HG02759 (cell line): ENCODE measurements at regions not wholly inside any gene's neighbourhood (a gene's known extent, or its start where the extent isn't known, plus 50 kb on each side); places are given as distances from the start of the nearest gene placed in this dataset.

Experiments
- ATAC-seq: cut with Tn5 transposase; IDR thresholded peaks from one replicate; pipeline ENCODE4 v1.9.1; 2021; ENCODE audit warnings: mild to moderate bottlenecking, moderate library complexity; ENCODE audit not compliant: unreplicated experiment

DNA sequence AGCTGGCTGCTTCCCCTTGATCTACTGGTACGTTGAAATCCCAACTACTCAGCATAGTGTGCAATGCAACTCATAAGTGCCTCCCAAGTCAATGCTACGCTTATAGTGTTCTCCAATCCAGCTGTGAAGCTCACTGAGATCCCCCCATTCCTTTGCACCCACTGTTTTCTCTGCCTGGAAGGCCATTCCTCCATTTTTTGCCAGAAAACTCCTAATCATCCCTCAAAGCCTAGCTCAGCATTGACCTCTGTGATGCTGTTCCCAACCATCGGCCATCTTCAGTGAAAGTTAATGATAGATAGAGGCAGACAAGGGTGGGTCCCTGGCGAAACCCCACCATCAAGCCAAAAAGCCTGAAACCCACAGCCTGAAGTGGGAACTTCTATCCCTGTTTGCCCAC lies 211.0 kb downstream of the ENC1 start:
- ATAC-seq = no peak

DNA sequence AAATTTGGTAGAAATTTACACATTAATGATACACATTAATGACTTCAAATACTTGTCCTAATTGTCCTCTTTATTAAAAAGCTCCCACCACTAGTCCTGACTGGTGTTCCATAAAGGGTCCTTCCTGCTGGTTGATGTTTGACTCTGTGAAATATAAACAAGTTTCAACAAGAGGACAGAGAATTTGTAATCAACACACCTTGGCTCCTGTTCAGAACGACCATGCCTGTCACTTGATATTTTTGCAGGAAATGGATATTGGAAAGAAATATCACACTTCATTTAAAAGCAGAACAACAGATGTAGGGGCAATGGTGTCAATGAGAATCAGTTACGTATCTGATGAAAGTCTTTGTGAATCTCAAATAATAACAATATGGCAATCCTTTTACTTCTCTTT lies 211.7 kb downstream of the ENC1 start:
- ATAC-seq = no peak

GRCh38 chr5:74428275-74428674 lies 212.3 kb downstream of the ENC1 start:
- ATAC-seq = no peak

GRCh38 chr5:74426506-74426905 lies 214.0 kb downstream of the ENC1 start:
- ATAC-seq = no peak

DNA sequence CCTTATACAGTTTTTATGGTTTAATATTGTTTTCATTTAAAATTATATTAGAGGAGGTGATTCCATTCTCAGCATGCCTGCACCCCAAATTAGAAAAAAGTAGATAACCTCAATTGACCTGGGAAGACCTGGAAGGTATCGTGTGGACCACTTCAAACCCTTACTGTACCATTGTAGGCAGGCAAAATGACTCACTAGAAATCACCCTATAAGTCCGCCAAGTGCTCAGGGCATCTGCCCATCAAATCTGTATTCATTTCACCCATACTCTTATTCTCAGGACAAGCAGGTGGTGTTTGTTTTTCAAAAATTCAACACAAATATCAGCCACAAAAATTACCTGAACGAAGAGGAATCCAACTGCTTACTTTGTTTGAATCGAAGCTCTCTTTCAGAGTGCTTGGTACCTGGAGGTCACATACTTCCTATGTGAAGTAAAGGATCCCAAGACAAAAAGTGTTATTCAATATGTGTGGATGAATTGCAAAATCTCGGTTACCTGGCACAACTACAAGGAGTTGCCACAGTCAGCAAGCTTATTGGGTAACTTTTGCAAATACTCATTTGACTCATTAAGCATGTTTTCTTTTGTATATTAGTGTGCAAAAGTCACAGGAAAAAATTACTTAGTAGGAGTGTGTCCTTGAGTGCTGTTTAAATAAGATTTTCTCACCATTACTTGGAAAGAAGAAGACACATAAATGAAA lies 216.2 kb downstream of the ENC1 start:
- no peak for ATAC-seq

DNA sequence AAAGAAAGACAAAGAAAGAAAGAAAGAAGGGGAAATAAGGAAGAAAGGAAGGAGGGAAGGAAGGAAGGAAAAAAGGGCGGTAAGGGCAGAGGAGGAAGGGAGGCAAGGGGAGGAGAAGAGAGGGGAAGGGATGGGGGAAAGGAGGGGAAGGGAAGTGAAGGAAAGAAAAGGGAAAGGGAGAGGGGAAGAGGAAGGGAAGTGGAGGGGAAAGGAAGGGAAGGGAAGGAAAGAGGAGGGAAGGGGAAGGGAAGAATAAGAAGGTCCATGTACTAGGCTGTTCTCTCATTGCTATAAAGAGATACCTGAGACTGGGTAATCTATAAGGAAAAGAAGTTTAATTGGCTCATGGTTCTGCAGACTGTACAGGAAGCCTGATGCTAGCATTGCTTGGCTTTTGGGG lies 217.1 kb downstream of the ENC1 start:
- ATAC-seq = no peak

DNA sequence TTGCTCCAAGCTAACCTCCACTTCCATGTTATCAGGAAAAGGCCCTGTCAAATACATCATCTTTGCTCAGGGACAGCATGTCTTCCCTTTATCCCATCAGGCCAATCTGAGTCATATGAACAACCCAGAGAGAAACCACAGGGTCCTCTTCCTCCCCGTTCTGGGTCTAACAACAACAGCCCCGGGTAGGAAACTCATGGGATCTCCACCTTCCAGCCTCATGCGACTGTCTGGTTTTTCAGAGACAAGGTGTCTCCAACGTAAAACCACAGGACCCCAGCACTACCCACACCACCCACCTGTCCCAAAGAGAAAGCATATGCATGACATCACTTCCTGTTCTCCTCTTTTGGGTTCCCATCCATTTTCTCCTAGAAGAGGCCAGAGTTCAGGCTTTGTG lies 217.9 kb downstream of the ENC1 start:
- ATAC-seq = no peak

DNA sequence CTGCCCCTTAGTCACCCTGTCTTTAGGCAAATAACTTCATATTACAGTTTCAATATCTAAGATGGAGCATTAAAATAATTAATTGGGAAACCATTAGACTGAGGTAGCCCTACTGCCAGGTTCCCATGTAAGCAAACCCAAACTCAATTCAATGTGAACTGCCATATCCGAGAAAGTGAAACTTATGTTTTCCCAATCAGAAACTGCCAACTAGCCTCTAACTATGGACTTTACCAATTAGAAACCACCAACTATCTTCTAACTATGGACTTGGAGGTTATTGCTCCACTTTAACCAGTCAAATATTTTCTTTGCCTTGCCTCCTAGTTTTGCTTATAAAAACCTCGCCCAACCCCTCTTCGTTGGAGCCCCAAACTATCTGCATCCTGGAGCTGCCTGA lies 218.5 kb downstream of the ENC1 start:
- ATAC-seq = no peak

DNA sequence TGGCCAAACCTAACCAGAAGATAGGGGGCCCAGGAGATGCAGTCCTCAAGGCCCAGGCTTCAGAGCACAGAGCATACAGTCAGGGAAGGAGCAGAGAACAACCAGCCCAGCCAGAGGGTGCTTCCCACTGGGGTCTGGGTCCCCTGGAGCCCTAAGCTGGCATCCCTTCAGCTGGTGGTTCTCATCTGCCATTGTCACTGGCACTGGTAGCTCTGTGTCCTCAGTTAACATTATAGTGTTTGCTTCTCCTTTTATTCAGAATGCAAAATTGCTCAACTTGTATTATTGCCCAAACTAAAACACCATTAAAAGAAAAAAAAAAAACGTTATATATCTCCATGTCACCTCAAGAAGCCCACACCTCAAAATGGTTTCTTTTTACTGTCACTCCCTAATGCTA lies 219.2 kb downstream of the ENC1 start:
- no peak for ATAC-seq

DNA sequence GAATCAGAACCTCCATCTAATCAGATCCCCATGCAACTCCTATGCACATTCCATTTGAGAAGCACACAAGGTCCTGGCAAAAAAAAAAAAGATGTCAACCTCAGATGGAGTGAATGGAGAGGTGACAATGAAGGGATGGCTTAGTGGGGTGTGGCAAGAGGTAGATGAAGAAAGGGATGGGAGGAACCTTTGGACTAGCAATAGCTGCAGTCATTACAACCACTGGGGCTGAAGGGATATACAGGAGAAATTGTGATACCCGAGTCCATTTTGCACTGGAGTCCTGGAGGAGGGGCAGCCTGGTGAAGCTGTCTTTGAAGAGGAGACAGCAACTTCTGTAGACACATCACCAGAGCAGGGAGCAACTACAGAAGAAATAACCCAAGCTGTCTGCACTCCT lies 219.6 kb downstream of the ENC1 start:
- no peak for ATAC-seq

DNA sequence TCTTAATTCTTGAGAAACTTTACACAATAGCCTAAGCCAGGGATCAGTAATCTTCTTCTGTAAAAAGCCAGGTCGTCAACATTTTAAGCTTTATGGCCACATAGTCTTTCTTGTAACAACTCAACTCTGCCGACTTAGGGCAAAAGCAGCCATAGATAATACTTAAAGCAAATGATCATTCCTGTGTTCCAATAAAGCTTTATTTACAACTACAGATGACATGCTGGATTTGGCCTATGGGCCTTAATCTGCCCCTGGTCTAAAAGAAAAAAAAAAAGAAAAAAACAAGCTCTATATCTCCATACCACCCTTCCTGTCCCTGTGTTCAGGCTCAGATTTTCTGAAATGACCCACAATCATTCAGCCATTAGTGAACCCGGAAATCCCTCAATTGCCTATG lies 220.3 kb downstream of the ENC1 start:
- ATAC-seq = no peak

- ATAC-seq = no peak
Measured at GRCh38 chr5:74419468-74419867, 221.1 kb downstream of the ENC1 start.

DNA sequence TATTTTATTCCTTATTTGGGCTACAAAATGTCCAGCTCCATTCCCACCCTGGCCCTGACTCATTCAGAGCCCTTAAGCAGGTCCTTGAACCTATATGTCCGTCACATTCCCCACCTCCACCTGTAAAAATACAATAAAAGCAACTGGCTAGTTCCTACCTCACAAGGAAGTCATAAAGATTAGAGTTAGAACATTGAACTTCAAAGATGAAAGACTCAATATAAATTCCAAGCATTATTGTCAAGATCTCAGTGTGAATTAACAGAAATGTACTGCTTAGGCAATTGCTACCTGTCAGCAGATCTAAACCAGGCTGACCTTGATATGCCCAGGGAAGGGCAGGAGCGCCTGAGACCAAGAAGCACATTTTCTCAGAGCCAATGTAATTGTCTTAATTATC lies 221.8 kb downstream of the ENC1 start:
- no peak for ATAC-seq

- ATAC-seq = no peak
Measured at GRCh38 chr5:74418261-74418660, 222.3 kb downstream of the ENC1 start.

DNA sequence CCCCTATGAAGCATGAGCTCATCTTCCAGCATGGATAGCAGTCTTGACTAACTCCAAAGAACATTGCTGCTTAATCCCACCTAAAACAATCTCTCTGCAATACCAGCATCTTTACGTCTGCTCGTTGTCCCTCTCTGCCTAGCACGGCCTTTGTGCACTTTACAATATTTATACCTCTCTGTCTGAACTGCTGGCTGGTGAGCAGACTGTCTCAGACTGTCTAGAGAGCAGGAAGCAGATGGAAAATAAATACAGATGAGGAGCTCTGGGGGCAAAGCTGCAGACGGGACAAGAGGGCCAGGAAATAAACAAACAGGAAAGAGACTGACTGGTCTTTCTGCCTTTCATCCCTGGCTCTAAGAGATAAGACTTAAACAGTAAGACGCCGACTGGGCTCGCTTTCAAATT lies 224.8 kb downstream of the ENC1 start:
- ATAC-seq = no peak

- ATAC-seq = no peak
Measured at GRCh38 chr5:74414228-74414627, 226.3 kb downstream of the ENC1 start.

DNA sequence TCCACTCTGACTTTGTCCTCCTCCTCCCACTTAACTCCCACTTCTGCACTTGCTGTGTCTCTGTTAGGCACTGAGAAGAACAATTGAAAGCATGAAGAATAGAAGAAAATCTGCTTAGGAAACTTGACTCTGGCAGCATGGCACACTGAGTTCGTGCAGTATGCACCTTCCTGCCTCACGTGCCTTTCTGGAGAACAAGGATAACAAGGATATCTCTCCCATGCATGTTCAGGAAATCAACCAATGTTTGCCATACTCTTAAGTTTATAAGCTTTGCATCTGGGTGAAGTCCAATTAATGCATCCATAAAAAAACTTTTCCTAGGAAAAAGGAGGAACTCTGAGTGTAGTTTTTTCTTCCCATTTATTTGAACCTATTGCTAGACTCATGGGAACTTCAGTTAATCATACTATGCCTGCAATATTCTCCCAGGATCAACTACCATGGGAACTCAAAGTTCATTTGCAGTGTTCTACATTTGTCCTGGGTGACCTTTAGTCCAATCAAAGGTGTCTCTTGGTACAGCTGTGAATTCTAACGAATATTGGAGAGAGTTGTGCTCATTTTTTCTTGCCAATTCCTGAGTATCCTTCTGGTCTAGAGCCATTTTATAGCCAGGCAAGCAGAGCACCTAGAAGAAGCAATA lies 227.0 kb downstream of the ENC1 start:
- no peak for ATAC-seq

DNA sequence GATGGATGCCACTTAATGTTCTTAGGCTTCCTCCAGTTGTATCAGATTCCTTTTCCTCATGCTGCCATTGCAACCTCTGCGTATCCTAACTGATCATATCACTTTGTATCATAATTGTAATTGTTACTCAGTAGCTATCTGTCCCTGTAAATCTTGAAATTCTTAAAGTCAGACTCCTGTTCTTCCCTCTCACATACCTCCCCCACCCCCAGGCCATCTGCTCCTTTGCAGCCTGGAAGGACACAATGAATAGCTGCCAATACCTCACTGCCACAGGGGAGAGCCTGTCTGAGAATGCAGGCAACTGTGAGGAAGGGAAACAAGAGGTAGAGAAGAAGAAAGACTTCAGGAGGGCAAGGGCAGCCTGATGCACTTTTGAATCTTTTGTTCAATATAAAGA lies 228.5 kb downstream of the ENC1 start:
- ATAC-seq = no peak

DNA sequence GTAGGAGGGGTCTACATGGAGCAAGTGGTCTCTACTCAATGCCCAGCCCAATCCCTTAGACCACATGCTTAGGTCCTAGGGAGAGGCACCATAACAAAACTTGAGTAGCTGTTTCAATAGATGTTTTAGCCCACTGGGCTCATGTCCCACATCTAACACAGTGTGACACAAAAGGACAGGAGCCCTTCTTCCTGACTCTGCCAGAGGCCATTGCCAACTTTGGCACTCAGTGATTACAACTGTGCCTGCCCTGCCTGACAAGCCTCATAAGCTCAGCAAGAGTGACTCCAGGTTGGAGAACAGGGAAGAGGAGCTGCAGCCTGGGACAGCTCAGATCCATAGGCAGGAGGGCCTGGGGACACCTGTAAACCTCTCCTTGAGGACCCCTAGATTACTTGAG lies 230.8 kb downstream of the ENC1 start:
- no peak for ATAC-seq

- no peak for ATAC-seq
Measured at GRCh38 chr5:74409166-74409706, 231.3 kb downstream of the ENC1 start.

GRCh38 chr5:74408150-74409043 lies 232.1 kb downstream of the ENC1 start:
- no peak for ATAC-seq

DNA sequence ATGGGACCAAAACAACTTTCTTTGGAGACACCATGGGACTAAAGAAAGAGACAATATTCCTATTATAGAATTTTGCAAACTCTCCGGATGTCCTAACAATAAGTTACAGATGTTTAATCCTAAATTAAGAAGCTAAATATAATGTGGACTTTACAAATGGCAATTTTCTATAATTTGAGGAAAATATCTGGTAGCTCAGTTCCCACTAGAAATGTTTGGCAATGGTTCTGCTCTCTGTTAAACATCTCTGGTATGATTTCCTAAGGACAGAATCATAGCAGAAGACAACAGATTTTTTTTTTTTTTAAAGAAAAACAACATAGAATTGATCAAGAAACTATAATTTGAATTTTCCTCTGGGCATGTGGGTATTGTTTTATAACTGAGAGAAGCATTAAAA lies 232.8 kb downstream of the ENC1 start:
- no peak for ATAC-seq
